ENCODE measurements at regions not wholly inside any gene's neighbourhood (a gene's known extent, or its start where the extent isn't known, plus 50 kb on each side); places are given as distances from the start of the nearest gene placed in this dataset.

DNA sequence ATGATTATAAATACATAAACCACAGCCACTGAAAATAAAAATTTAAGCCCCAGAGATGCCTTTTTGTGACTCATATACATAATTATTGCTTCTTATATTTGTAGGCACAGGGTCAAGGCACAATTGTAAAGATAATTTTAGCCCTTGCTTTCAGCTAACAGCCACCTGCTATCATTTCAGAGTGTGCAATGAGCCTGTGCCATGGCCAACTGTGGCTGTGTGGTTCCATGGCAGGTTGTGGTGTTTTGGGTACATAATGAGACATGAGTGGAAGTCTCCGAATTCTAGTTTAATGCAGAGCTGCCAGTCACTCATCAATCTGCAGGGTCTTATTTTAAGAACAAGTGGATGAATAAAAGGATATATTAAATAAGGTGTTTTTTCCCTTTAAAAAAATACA is 346.9 kb upstream of the SNX7 start:
- peaks cover 20% of the 10 kb centered on the region for H3K4me1 ChIP-seq (ENCODE audit: insufficient read depth, poor library complexity, severe bottlenecking)
- H3K9me3 ChIP-seq (ENCODE audit: severe bottlenecking) = no peaks in the 10 kb centered on the region
- ATAC-seq (ENCODE audit: low read depth) = no peak
- H3K4me3 ChIP-seq (ENCODE audit: severe bottlenecking) = no peak overlapping the region
- no peaks in the 10 kb centered on the region for H3K27me3 ChIP-seq (ENCODE audit: insufficient read depth, poor library complexity, severe bottlenecking)
- TF ChIP-seq, protein P1, sequence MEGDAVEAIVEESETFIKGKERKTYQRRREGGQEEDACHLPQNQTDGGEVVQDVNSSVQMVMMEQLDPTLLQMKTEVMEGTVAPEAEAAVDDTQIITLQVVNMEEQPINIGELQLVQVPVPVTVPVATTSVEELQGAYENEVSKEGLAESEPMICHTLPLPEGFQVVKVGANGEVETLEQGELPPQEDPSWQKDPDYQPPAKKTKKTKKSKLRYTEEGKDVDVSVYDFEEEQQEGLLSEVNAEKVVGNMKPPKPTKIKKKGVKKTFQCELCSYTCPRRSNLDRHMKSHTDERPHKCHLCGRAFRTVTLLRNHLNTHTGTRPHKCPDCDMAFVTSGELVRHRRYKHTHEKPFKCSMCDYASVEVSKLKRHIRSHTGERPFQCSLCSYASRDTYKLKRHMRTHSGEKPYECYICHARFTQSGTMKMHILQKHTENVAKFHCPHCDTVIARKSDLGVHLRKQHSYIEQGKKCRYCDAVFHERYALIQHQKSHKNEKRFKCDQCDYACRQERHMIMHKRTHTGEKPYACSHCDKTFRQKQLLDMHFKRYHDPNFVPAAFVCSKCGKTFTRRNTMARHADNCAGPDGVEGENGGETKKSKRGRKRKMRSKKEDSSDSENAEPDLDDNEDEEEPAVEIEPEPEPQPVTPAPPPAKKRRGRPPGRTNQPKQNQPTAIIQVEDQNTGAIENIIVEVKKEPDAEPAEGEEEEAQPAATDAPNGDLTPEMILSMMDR (IDR thresholded peaks at IDR 0.05; ENCODE audit: poor library complexity, severe bottlenecking) = no peak
- DNase-seq (ENCODE audit: low spot score) = no peak
- H3K27ac ChIP-seq (ENCODE audit: poor library complexity, severe bottlenecking) = no peak overlapping the region
- no peaks in the 10 kb centered on the region for H3K36me3 ChIP-seq (ENCODE audit: low read depth)

DNA sequence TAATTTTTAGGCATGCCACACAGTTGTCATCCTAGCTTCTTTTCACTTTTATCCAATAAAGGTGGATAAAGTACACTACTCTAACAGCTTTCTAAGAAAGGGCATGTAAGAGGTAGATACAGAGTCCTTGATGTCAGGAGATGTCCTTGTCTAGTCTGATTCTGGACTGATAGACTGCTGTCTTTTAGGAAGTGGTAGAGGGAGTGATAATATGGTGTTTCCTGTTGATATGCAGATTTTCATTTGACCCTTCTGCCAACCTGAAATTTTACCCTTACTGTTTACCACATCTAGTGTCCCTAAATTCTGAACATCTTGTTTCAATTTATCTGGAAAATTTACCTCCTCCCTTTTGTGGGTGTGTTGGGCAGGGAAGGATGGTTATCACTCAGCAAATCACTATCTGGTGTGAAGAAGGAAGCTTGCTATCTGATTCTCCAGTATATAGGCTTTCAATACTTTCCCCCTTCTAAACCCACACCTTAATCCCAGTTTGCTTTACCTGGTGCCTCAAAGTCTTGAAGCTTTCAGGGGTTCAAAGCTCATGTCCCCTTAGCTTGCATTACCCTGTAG is 354.9 kb upstream of the SNX7 start:
- Histone ChIP-seq H3K4me1 (ENCODE audit: insufficient read depth, poor library complexity, severe bottlenecking) (no peaks in the 10 kb centered on the region), H3K36me3 (ENCODE audit: low read depth) (no peaks in the 10 kb centered on the region), H3K27me3 (ENCODE audit: insufficient read depth, poor library complexity, severe bottlenecking) (no peaks in the 10 kb centered on the region), H3K9me3 (ENCODE audit: severe bottlenecking) (no peaks in the 10 kb centered on the region), H3K27ac (ENCODE audit: poor library complexity, severe bottlenecking) (no peak overlapping the region), H3K4me3 (ENCODE audit: severe bottlenecking) (no peak overlapping the region)
- no peak for DNase-seq (ENCODE audit: low spot score)
- TF ChIP-seq, protein P1 (IDR thresholded peaks at IDR 0.05; ENCODE audit: poor library complexity, severe bottlenecking) = no peak
- ATAC-seq (ENCODE audit: low read depth) = no peak

DNA sequence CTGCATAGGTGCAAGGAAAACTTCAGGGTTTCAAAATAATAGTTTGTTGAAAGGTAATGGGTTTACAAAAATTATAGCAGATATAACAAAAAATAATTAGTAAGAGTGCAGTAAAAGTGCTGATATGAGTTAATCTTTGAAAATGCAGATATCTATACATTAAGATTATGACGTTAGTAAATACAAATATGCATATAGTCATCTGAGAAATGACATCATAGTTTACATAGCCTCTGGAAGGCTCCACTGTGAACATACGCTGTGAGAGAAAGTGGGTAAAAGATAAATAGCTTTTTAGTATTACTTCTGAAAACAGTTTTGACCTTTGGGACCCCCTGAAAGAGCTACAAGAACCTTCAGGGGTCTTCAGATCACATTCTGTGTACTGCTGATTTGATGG is 356.2 kb upstream of the SNX7 start:
- H3K4me1 ChIP-seq (ENCODE audit: insufficient read depth, poor library complexity, severe bottlenecking) = no peaks in the 10 kb centered on the region
- no peaks in the 10 kb centered on the region for H3K27me3 ChIP-seq (ENCODE audit: insufficient read depth, poor library complexity, severe bottlenecking)
- H3K27ac ChIP-seq (ENCODE audit: poor library complexity, severe bottlenecking) = no peak overlapping the region
- no peaks in the 10 kb centered on the region for H3K36me3 ChIP-seq (ENCODE audit: low read depth)
- TF ChIP-seq, protein P1 (IDR thresholded peaks at IDR 0.05; ENCODE audit: poor library complexity, severe bottlenecking) = no peak
- H3K9me3 ChIP-seq (ENCODE audit: severe bottlenecking) = no peaks in the 10 kb centered on the region
- ATAC-seq (ENCODE audit: low read depth) = no peak
- no peak overlapping the region for H3K4me3 ChIP-seq (ENCODE audit: severe bottlenecking)
- DNase-seq (ENCODE audit: low spot score) = no peak

DNA sequence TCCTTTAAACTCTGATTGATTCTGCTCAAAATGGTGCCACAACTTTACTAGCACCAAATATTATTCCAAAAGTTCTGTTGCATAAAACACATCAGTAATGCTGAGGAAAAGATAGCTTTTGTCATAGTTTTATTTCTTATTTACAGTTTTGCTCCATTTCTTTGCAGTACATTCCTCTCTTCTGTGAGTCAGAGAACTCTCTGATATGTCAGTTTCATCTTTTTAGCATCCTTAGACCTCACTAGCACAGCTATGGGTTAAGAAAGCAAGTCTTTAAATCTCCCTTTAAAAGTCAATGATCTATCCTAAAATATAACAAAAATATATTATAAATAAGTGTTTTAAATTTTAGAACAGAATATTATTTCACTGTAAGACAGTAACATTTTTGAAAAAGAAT is 356.6 kb upstream of the SNX7 start:
- Histone ChIP-seq H3K4me1 (ENCODE audit: insufficient read depth, poor library complexity, severe bottlenecking) (no peaks in the 10 kb centered on the region), H3K27me3 (ENCODE audit: insufficient read depth, poor library complexity, severe bottlenecking) (no peaks in the 10 kb centered on the region), H3K27ac (ENCODE audit: poor library complexity, severe bottlenecking) (no peak overlapping the region), H3K36me3 (ENCODE audit: low read depth) (no peaks in the 10 kb centered on the region), H3K9me3 (ENCODE audit: severe bottlenecking) (no peaks in the 10 kb centered on the region), H3K4me3 (ENCODE audit: severe bottlenecking) (no peak overlapping the region)
- ATAC-seq (ENCODE audit: low read depth) (no peak), DNase-seq (ENCODE audit: low spot score) (no peak)
- TF ChIP-seq, protein P1 (IDR thresholded peaks at IDR 0.05; ENCODE audit: poor library complexity, severe bottlenecking) = no peak

DNA sequence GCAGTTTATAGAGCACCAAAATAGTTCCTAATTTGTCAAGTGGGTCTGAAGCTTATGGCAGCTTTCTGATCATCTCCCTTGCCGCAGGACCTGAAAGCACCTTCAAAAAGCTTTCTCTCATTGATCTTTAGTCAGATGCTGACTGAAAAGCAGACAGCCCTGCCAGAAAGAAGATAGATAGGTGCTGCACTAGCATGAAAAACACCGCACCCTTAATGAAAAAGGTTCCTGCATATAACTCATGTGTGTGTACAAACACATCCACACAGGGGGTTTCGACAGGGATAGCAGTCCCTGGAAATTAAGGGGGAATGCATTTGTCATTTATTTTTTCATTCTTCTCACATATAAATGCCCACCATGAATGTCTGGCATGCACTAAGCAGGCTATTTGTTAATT is 361.7 kb upstream of the SNX7 start:
- no peaks in the 10 kb centered on the region for H3K36me3 ChIP-seq (ENCODE audit: low read depth)
- no peak for DNase-seq (ENCODE audit: low spot score)
- H3K9me3 ChIP-seq (ENCODE audit: severe bottlenecking) = no peaks in the 10 kb centered on the region
- ATAC-seq (ENCODE audit: low read depth) = no peak
- H3K27me3 ChIP-seq (ENCODE audit: insufficient read depth, poor library complexity, severe bottlenecking) = no peaks in the 10 kb centered on the region
- H3K4me1 ChIP-seq (ENCODE audit: insufficient read depth, poor library complexity, severe bottlenecking) = peaks cover 7% of the 10 kb centered on the region
- TF ChIP-seq, protein P1 (IDR thresholded peaks at IDR 0.05; ENCODE audit: poor library complexity, severe bottlenecking) = no peak
- no peak overlapping the region for H3K4me3 ChIP-seq (ENCODE audit: severe bottlenecking)
- H3K27ac ChIP-seq (ENCODE audit: poor library complexity, severe bottlenecking) = no peak overlapping the region

Measured in RWPE2 (cell line).